ENCODE measurements at regions not wholly inside any gene's neighbourhood (a gene's known extent, or its start where the extent isn't known, plus 50 kb on each side); places are given as distances from the start of the nearest gene placed in this dataset.

DNA sequence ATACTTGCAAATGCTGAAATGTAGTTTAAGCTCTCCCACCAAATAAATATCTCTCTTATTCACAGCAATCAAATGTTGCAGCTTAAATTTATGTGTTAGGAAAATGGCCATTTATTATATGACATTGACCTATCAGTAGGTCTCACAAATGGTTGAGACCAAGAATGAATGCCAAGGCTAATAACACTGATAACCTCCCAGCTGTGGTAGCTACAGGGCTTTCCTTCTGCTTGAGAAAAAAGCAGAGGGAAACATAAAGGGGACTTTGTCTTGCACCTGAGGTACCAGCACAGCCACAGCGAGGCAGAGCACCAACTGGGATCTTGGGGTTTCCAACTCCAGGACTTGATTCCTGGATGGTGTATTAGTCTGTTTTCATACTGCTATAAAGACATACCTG lies 73.1 kb upstream of the TTC14 start:
- Histone ChIP-seq H3K9me3 (ENCODE audit: low read length) (no peaks in the 10 kb centered on the region), H3K27ac (ENCODE audit: low read length) (no peak overlapping the region), H3K9ac (ENCODE audit: low read length) (no peak overlapping the region), H3K27me3 (ENCODE audit: insufficient read depth, low read depth, low read length) (no peaks in the 10 kb centered on the region), H3F3A (ENCODE audit: insufficient read depth, low read length, poor library complexity, severe bottlenecking) (no peaks in the 10 kb centered on the region), H3K4me2 (ENCODE audit: low read length) (no peak overlapping the region), H3K9me2 (ENCODE audit: insufficient read depth, low read length) (no peaks in the 10 kb centered on the region), H3K79me2 (replicated peaks; ENCODE audit: insufficient read depth, low read length) (no peaks in the 10 kb centered on the region), H3K4me3 (ENCODE audit: low read length) (no peak overlapping the region), H3K36me3 (ENCODE audit: insufficient read depth, low read length) (no peaks in the 10 kb centered on the region), H2AFZ (ENCODE audit: low read depth, low read length) (no peak overlapping the region), H4K20me1 (ENCODE audit: insufficient read depth) (no peaks in the 10 kb centered on the region)
- no peak for TF ChIP-seq SMC3 (conservative IDR thresholded peaks at IDR 0.05; ENCODE audit: poor library complexity)
- no peak for TF ChIP-seq REST (IDR thresholded peaks at IDR 0.05; ENCODE audit: borderline replicate concordance)
- no peak for TF ChIP-seq MXI1 (conservative IDR thresholded peaks at IDR 0.05; ENCODE audit: poor library complexity, severe bottlenecking)
- TF ChIP-seq EZH2 (IDR thresholded peaks at IDR 0.05; ENCODE audit: borderline replicate concordance, insufficient read depth, low read length, poor library complexity, severe bottlenecking): no peak
- TF ChIP-seq EP300 (conservative IDR thresholded peaks at IDR 0.05; ENCODE audit: poor library complexity, severe bottlenecking): no peak
- TF ChIP-seq, protein P1, sequence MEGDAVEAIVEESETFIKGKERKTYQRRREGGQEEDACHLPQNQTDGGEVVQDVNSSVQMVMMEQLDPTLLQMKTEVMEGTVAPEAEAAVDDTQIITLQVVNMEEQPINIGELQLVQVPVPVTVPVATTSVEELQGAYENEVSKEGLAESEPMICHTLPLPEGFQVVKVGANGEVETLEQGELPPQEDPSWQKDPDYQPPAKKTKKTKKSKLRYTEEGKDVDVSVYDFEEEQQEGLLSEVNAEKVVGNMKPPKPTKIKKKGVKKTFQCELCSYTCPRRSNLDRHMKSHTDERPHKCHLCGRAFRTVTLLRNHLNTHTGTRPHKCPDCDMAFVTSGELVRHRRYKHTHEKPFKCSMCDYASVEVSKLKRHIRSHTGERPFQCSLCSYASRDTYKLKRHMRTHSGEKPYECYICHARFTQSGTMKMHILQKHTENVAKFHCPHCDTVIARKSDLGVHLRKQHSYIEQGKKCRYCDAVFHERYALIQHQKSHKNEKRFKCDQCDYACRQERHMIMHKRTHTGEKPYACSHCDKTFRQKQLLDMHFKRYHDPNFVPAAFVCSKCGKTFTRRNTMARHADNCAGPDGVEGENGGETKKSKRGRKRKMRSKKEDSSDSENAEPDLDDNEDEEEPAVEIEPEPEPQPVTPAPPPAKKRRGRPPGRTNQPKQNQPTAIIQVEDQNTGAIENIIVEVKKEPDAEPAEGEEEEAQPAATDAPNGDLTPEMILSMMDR (IDR thresholded peaks at IDR 0.05; ENCODE audit: poor library complexity, severe bottlenecking): no peak
- no peak for TF ChIP-seq TAF1 (IDR thresholded peaks at IDR 0.05; ENCODE audit: low read depth)
- TF ChIP-seq POLR2AphosphoS5 (IDR thresholded peaks at IDR 0.05): no peak

DNA sequence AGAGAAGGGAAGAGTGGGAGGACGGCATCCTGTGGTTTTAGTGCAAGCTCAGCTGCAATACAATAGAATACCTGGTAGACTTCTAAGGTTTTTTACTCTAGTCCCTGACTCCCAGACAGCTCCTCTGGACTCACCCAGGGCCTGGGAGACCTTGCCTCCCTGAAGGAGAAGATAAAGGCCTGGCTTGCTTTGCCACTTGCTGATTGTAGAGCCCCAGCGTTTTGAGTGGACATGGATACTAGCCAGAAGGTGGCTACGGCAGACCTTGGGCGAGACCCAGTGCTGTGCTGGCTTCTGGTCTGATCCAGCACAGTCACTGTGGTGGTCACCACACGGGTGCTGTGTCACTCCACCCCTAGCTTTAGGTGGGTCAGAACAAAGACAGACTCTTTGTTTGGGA lies 72.2 kb upstream of the TTC14 start:
- Histone ChIP-seq H3K9ac (ENCODE audit: low read length) (no peak overlapping the region), H3K27ac (ENCODE audit: low read length) (no peak overlapping the region), H3F3A (ENCODE audit: insufficient read depth, low read length, poor library complexity, severe bottlenecking) (no peaks in the 10 kb centered on the region), H3K79me2 (replicated peaks; ENCODE audit: insufficient read depth, low read length) (no peaks in the 10 kb centered on the region), H3K4me3 (ENCODE audit: low read length) (no peak overlapping the region), H3K9me3 (ENCODE audit: low read length) (no peaks in the 10 kb centered on the region), H3K9me2 (ENCODE audit: insufficient read depth, low read length) (no peaks in the 10 kb centered on the region), H3K36me3 (ENCODE audit: insufficient read depth, low read length) (no peaks in the 10 kb centered on the region), H4K20me1 (ENCODE audit: insufficient read depth) (no peaks in the 10 kb centered on the region), H3K4me2 (ENCODE audit: low read length) (no peak overlapping the region), H3K27me3 (ENCODE audit: insufficient read depth, low read depth, low read length) (no peaks in the 10 kb centered on the region), H2AFZ (ENCODE audit: low read depth, low read length) (no peak overlapping the region)
- TF ChIP-seq MXI1 (conservative IDR thresholded peaks at IDR 0.05; ENCODE audit: poor library complexity, severe bottlenecking) (no peak), RAD21 (conservative IDR thresholded peaks at IDR 0.05) (no peak), EZH2 (IDR thresholded peaks at IDR 0.05; ENCODE audit: borderline replicate concordance, insufficient read depth, low read length, poor library complexity, severe bottlenecking) (no peak), SMC3 (conservative IDR thresholded peaks at IDR 0.05; ENCODE audit: poor library complexity) (no peak), POLR2AphosphoS5 (IDR thresholded peaks at IDR 0.05) (no peak), EP300 (conservative IDR thresholded peaks at IDR 0.05; ENCODE audit: poor library complexity, severe bottlenecking) (no peak), REST (IDR thresholded peaks at IDR 0.05; ENCODE audit: borderline replicate concordance) (no peak), TAF1 (IDR thresholded peaks at IDR 0.05; ENCODE audit: low read depth) (no peak)
- TF ChIP-seq, protein P1 (IDR thresholded peaks at IDR 0.05; ENCODE audit: poor library complexity, severe bottlenecking): no peak
